ENCODE measurements at regions not wholly inside any gene's neighbourhood (a gene's known extent, or its start where the extent isn't known, plus 50 kb on each side); places are given as distances from the start of the nearest gene placed in this dataset.

DNA sequence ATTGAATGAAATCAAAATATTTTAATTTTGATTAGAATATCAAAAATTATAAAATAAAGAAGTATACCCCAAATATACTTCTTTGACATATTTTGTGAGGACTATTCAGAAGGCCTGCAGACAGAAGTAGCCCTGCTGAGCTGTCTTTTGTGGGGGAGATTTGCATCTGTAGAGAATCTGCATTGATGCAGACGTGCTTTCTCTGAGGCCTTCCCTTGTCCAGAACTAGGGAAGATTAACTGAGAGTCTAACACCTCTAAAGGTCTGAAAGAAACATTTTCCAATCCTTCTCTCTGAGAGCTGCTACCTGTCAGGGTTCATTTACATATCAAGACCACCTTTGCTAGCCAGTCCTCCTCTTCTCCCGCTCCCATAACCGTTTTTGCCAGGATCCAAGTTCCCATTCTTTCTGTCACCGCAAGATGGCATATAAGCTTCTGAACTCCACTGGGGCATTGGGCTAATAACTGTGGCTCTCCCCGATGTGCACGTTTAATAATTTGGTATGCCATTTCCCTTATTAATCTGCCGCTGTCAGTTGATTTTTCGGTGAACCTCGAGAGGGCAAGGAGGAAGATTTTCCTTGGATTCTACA, 510.4 kb upstream of the CNTNAP5 start:
- Histone ChIP-seq H3K4me1 (ENCODE audit: control insufficient read depth in 1 of 2, insufficient read depth in 2 of 2, low read length in 2 of 2) (no peaks in the 10 kb centered on the region), H3K4me3 (replicated peaks in 1 of 3; ENCODE audit: low read depth in 2 of 3, low read length in 3 of 3) (no peak overlapping the region), H2AFZ (ENCODE audit: insufficient read depth, low read depth, low read length, poor library complexity, severe bottlenecking) (no peak overlapping the region), H3K27ac (ENCODE audit: low read depth in 1 of 2, low read length in 2 of 2) (no peak overlapping the region), H3K79me2 (ENCODE audit: insufficient read depth, low read length) (no peaks in the 10 kb centered on the region), H3K9ac (ENCODE audit: insufficient read depth, low read length, poor library complexity, severe bottlenecking) (no peak overlapping the region), H4K20me1 (ENCODE audit: insufficient read depth, low read length) (no peaks in the 10 kb centered on the region), H3K27me3 (ENCODE audit: control insufficient read depth in 2 of 2, insufficient read depth in 2 of 2, low read length in 2 of 2) (no peaks in the 10 kb centered on the region), H3K9me3 (replicated peaks in 1 of 2; ENCODE audit: control insufficient read depth in 1 of 2, insufficient read depth in 1 of 2, low read length in 2 of 2) (no peaks in the 10 kb centered on the region), H3K36me3 (replicated peaks in 1 of 2; ENCODE audit: control insufficient read depth in 1 of 2, insufficient read depth in 2 of 2, low read length in 2 of 2) (no peaks in the 10 kb centered on the region), H3K4me2 (replicated peaks; ENCODE audit: extremely low read depth, low read length, poor library complexity, severe bottlenecking) (no peak overlapping the region)
- H3K27ac Mint-ChIP-seq: no peak overlapping the region
- intact Hi-C loops (cut with micrococcal nuclease): no loop called here
- H3K4me3 Mint-ChIP-seq: no peak overlapping the region
- no peak for DNase-seq
- H3K4me1 Mint-ChIP-seq: no peaks in the 10 kb centered on the region
- 87% methylated on average over 6 of the region's 9 CpGs for WGBS (ENCODE audit: insufficient coverage)
- H3K36me3 Mint-ChIP-seq: no peaks in the 10 kb centered on the region
- TF ChIP-seq, protein P1, sequence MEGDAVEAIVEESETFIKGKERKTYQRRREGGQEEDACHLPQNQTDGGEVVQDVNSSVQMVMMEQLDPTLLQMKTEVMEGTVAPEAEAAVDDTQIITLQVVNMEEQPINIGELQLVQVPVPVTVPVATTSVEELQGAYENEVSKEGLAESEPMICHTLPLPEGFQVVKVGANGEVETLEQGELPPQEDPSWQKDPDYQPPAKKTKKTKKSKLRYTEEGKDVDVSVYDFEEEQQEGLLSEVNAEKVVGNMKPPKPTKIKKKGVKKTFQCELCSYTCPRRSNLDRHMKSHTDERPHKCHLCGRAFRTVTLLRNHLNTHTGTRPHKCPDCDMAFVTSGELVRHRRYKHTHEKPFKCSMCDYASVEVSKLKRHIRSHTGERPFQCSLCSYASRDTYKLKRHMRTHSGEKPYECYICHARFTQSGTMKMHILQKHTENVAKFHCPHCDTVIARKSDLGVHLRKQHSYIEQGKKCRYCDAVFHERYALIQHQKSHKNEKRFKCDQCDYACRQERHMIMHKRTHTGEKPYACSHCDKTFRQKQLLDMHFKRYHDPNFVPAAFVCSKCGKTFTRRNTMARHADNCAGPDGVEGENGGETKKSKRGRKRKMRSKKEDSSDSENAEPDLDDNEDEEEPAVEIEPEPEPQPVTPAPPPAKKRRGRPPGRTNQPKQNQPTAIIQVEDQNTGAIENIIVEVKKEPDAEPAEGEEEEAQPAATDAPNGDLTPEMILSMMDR (IDR thresholded peaks at IDR 0.05): no peak
- H3K27me3 Mint-ChIP-seq (ENCODE audit: low read depth in 3 of 3): no peaks in the 10 kb centered on the region
- peaks cover 0 to 6% (median 2%) of the 10 kb centered on the region in 7 donors for H3K9me3 Mint-ChIP-seq

DNA sequence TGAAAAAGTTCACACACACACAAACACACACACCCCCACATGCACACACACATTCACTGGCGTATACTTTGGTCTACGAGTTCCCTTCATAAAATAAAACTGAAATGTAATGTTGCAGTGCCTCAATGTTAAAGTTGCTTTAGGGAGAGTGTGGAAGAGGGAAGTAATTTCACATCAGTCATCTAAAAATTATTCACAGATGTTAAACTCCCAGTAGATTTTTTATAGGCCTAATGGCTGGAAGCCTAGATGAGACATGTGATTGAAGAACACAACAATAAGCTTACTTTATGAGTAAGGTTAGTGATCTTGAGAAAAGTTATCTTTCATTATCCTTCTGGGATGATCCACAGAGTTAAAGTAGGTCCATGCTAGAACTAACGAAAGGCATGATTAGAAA, 506.7 kb upstream of the CNTNAP5 start:
- WGBS (ENCODE audit: insufficient coverage): 80% methylated on average over 1 of the region's 3 CpGs
- Mint-ChIP-seq H3K9me3 (peaks cover 0 to 12% (median 2%) of the 10 kb centered on the region in 7 donors), H3K36me3 (no peaks in the 10 kb centered on the region)

More for the DNA sequence above, 506.7 kb upstream of the CNTNAP5 start:
- H3K4me3 Mint-ChIP-seq: no peak overlapping the region
- Histone ChIP-seq H3K4me2 (replicated peaks; ENCODE audit: extremely low read depth, low read length, poor library complexity, severe bottlenecking) (no peak overlapping the region), H3K27ac (ENCODE audit: low read depth in 1 of 2, low read length in 2 of 2) (no peak overlapping the region), H3K4me1 (ENCODE audit: control insufficient read depth in 1 of 2, insufficient read depth in 2 of 2, low read length in 2 of 2) (no peaks in the 10 kb centered on the region), H3K4me3 (replicated peaks in 1 of 3; ENCODE audit: low read depth in 2 of 3, low read length in 3 of 3) (no peak overlapping the region), H2AFZ (ENCODE audit: insufficient read depth, low read depth, low read length, poor library complexity, severe bottlenecking) (no peak overlapping the region), H3K79me2 (ENCODE audit: insufficient read depth, low read length) (no peaks in the 10 kb centered on the region), H3K9me3 (replicated peaks in 1 of 2; ENCODE audit: control insufficient read depth in 1 of 2, insufficient read depth in 1 of 2, low read length in 2 of 2) (no peaks in the 10 kb centered on the region), H3K9ac (ENCODE audit: insufficient read depth, low read length, poor library complexity, severe bottlenecking) (no peak overlapping the region), H3K27me3 (ENCODE audit: control insufficient read depth in 2 of 2, insufficient read depth in 2 of 2, low read length in 2 of 2) (no peaks in the 10 kb centered on the region), H4K20me1 (ENCODE audit: insufficient read depth, low read length) (no peaks in the 10 kb centered on the region), H3K36me3 (replicated peaks in 1 of 2; ENCODE audit: control insufficient read depth in 1 of 2, insufficient read depth in 2 of 2, low read length in 2 of 2) (no peaks in the 10 kb centered on the region)
- intact Hi-C loops (cut with micrococcal nuclease): no loop called here
- H3K4me1 Mint-ChIP-seq: no peaks in the 10 kb centered on the region
- no peak overlapping the region for H3K27ac Mint-ChIP-seq
- no peaks in the 10 kb centered on the region for H3K27me3 Mint-ChIP-seq (ENCODE audit: low read depth in 3 of 3)
- DNase-seq: no peak
- TF ChIP-seq, protein P1 (IDR thresholded peaks at IDR 0.05): no peak

All from CD14-positive monocyte (primary cell).